SU-DHL-6 (cell line): ENCODE measurements at regions not wholly inside any gene's neighbourhood (a gene's known extent, or its start where the extent isn't known, plus 50 kb on each side); places are given as distances from the start of the nearest gene placed in this dataset.

ENCODE experiments used
- H2AFZ ChIP-seq: fragments of 200-600 bp; sonication (generic); 2 replicates; pipeline ENCODE4 v1.6.1; 2014; ENCODE audit warnings: low read depth, mild to moderate bottlenecking, moderate library complexity, mixed read lengths, antibody characterized with exemption, low read length; ENCODE audit not compliant: severe bottlenecking
- H3F3A ChIP-seq: fragments of 200-600 bp; shearing (Covaris generic); 2 replicates; pipeline ENCODE4 v1.6.0; 2016; ENCODE audit warnings: antibody characterized with exemption, mild to moderate bottlenecking; ENCODE audit not compliant: insufficient read depth
- H3K27ac ChIP-seq: fragments of 200-600 bp; sonication (generic); 2 replicates; pipeline ENCODE4 v1.5.1; 2016; ENCODE audit warnings: low read depth, mild to moderate bottlenecking, low read length, moderate library complexity, mixed read lengths
- H3K27me3 ChIP-seq: fragments of 200-600 bp; sonication (generic), shearing (Covaris generic); 2 replicates; pipeline ENCODE4 v1.6.0; 2014; ENCODE audit warnings: mild to moderate bottlenecking, low read length
- H3K36me3 ChIP-seq: fragments of 200-600 bp; sonication (generic); 2 replicates; pipeline ENCODE4 v1.6.1; 2014; ENCODE audit warnings: mild to moderate bottlenecking, low read length, mixed read lengths
- H3K4me2 ChIP-seq: fragments of 300-600, 200-600 bp; shearing (Covaris generic), sonication (generic); 2 replicates; pipeline ENCODE4 v1.6.0; 2014; ENCODE audit warnings: low read length, low read depth, mild to moderate bottlenecking; ENCODE audit not compliant: poor library complexity, severe bottlenecking
- H3K4me3 ChIP-seq: fragments of 200-600 bp; sonication (generic); 2 replicates; pipeline ENCODE4 v1.5.1; 2014; ENCODE audit warnings: antibody characterized with exemption, low read length, mild to moderate bottlenecking, mixed read lengths; ENCODE audit not compliant: insufficient read depth, poor library complexity, severe bottlenecking
- H3K79me2 ChIP-seq: fragments of 200-600 bp; sonication (generic); 2 replicates; pipeline ENCODE4 v1.6.1; 2014; ENCODE audit warnings: mild to moderate bottlenecking, low read length, moderate library complexity; ENCODE audit not compliant: insufficient read depth
- H3K9ac ChIP-seq: fragments of 200-600 bp; sonication (generic); 2 replicates; pipeline ENCODE4 v1.7.0; 2014; ENCODE audit warnings: mild to moderate bottlenecking, low read length
- H3K9me2 ChIP-seq: fragments of 200-600 bp; sonication (generic); replicated peaks from 2 replicates; pipeline ENCODE4 v1.6.1; 2014; ENCODE audit warnings: low read length; ENCODE audit not compliant: insufficient read depth
- H3K9me3 ChIP-seq: fragments of 200-600 bp; sonication (generic); 2 replicates; pipeline ENCODE4 v1.6.1; 2014; ENCODE audit warnings: low read length, mixed read lengths; ENCODE audit not compliant: insufficient read depth
- H4K20me1 ChIP-seq: fragments of 200-600 bp; sonication (generic); 2 replicates; pipeline ENCODE4 v1.6.1; 2014; ENCODE audit warnings: low read depth, mild to moderate bottlenecking, antibody characterized with exemption, low read length, moderate library complexity, mixed read lengths
- CTCF ChIP-seq: fragments of 200-600 bp; sonication (generic); IDR thresholded peaks from one replicate; pipeline ENCODE4 v1.5.1; 2017; ENCODE audit warnings: antibody characterized with exemption, mild to moderate bottlenecking, low read length, moderate library complexity; ENCODE audit not compliant: insufficient read depth, poor library complexity, severe bottlenecking
- EZH2phosphoT487 ChIP-seq: fragments of 200-600 bp; sonication (generic), shearing (Covaris generic); conservative IDR thresholded peaks from 2 replicates; pipeline ENCODE4 v1.6.1; 2018; ENCODE audit warnings: mild to moderate bottlenecking, antibody characterized with exemption, low read length, moderate library complexity, mixed read lengths

GRCh38 chr5:29939988-29940387 is 1253.5 kb upstream of the CDH6 start:
- Histone ChIP-seq H4K20me1 (no peaks in the 10 kb centered on the region), H3K27me3 (no peaks in the 10 kb centered on the region), H3K27ac (no peak overlapping the region), H3K36me3 (no peaks in the 10 kb centered on the region), H3K9ac (no peak overlapping the region), H3K79me2 (no peaks in the 10 kb centered on the region), H3F3A (no peaks in the 10 kb centered on the region), H3K9me3 (no peaks in the 10 kb centered on the region), H3K4me2 (no peak overlapping the region), H3K9me2 (no peaks in the 10 kb centered on the region), H2AFZ (no peak overlapping the region), H3K4me3 (no peak overlapping the region)
- no peak for TF ChIP-seq EZH2phosphoT487

- Histone ChIP-seq H3K27ac (no peak overlapping the region), H3K36me3 (no peaks in the 10 kb centered on the region), H3K4me3 (no peak overlapping the region), H2AFZ (peak overlapping the region; percentile 19), H3K27me3 (no peaks in the 10 kb centered on the region), H3K9me2 (no peaks in the 10 kb centered on the region), H3F3A (no peaks in the 10 kb centered on the region), H3K79me2 (no peaks in the 10 kb centered on the region), H4K20me1 (no peaks in the 10 kb centered on the region), H3K4me2 (no peak overlapping the region), H3K9ac (no peak overlapping the region), H3K9me3 (no peaks in the 10 kb centered on the region)
- TF ChIP-seq CTCF (no peak), EZH2phosphoT487 (no peak)
Observed at GRCh38 chr5:29935371-29935770, 1258.1 kb upstream of the CDH6 start.

GRCh38 chr5:29930316-29930715 is 1263.2 kb upstream of the CDH6 start:
- Histone ChIP-seq H3K79me2 (no peaks in the 10 kb centered on the region), H3K9me2 (no peaks in the 10 kb centered on the region), H3K9me3 (no peaks in the 10 kb centered on the region), H3K4me3 (no peak overlapping the region), H3K9ac (no peak overlapping the region), H3K4me2 (no peak overlapping the region), H4K20me1 (no peaks in the 10 kb centered on the region), H2AFZ (no peak overlapping the region), H3K27ac (no peak overlapping the region), H3K36me3 (no peaks in the 10 kb centered on the region), H3K27me3 (no peaks in the 10 kb centered on the region), H3F3A (no peaks in the 10 kb centered on the region)
- TF ChIP-seq CTCF, result no peak
- no peak for TF ChIP-seq EZH2phosphoT487

GRCh38 chr5:29924107-29924506 is 1269.4 kb upstream of the CDH6 start:
- Histone ChIP-seq H3K4me2 (no peak overlapping the region), H4K20me1 (no peaks in the 10 kb centered on the region), H3K27ac (no peak overlapping the region), H3K9ac (no peak overlapping the region), H3F3A (no peaks in the 10 kb centered on the region), H2AFZ (no peak overlapping the region), H3K9me3 (no peaks in the 10 kb centered on the region), H3K4me3 (no peak overlapping the region), H3K79me2 (no peaks in the 10 kb centered on the region), H3K27me3 (no peaks in the 10 kb centered on the region), H3K36me3 (no peaks in the 10 kb centered on the region), H3K9me2 (no peaks in the 10 kb centered on the region)
- no peak for TF ChIP-seq CTCF
- TF ChIP-seq EZH2phosphoT487, result no peak
